ENCODE measurements at regions not wholly inside any gene's neighbourhood (a gene's known extent, or its start where the extent isn't known, plus 50 kb on each side); places are given as distances from the start of the nearest gene placed in this dataset.
"Not testable (repeated sequence)": the region's sequence is repeated elsewhere in the genome, so short reads cannot be mapped to it uniquely, and the experiment has no call there.

- DNase-seq (ENCODE audit: low spot score): not testable (repeated sequence)
These were observed 175.3 kb downstream of the LAT start for GRCh38 chr16:29160171-29160570.

- DNase-seq (ENCODE audit: low spot score): not testable (repeated sequence)
These were observed 174.8 kb downstream of the LAT start for GRCh38 chr16:29159603-29160002.

DNA sequence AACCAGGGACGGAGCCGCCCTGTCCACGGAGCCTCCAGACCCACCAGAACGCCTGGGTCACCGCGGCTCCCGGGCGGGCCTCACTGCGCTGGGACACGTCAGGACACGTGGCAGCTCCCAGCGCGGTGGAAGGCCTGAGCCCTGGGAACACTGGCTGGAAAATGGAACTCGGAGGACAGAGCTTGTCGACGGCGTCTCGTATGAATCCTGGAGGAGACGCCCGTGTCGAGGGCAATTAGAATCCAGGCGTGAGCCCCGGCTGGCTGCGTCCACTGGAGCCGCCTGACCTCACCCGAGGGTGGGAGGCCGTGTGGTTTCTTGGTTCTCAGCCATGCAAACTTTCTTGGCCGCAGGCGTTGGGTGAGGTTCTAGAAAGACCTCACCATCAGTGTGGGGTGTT, 173.9 kb downstream of the LAT start:
- no peak for DNase-seq (ENCODE audit: low spot score)

DNA sequence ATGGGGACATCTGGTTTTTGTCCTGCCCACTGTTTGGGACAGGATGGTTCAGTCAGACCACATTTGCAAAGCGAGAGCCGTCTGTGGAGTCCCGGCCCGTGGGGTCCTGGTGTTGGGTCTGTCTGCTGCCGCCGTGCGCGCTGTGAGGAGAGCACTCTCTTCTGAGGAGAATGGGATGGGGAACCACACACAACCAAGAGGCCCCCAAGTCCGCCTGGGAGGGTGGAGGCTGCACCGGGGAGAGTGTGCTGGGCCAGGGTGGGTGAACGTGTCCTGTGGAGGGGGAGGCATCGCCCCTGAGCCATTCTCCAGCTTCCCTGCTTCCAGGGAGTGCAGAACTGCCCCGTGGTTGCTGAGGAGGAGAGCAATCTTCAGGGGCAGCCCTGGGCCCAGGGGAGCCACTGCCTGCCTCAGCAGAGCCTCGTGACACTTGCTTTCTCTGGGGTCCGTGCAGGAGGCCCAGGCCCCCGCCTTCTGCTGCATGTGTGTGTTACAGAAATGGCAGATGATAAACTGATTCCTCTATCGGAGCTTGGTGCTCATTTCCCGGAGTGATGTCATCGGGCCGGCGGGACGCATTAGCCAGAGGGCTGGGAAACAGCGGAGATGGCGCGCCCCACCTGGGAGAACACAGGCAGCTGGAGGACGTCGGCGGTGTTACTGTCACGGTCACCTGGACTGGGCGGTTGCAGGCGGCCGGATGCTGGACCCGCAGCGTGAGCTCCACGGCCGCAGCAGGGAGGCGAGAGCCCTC, 173.4 kb downstream of the LAT start:
- DNase-seq (ENCODE audit: low spot score): not testable (repeated sequence)

GRCh38 chr16:29157051-29157923, 172.4 kb downstream of the LAT start:
- peak; percentile 4 for DNase-seq (ENCODE audit: low spot score)

- no peak for DNase-seq (ENCODE audit: low spot score)
These were observed 171.7 kb downstream of the LAT start for GRCh38 chr16:29156511-29156910.

GRCh38 chr16:29155866-29156200, 171.0 kb downstream of the LAT start:
- DNase-seq (ENCODE audit: low spot score): not testable (repeated sequence)

- not testable (repeated sequence) for DNase-seq (ENCODE audit: low spot score)
These were observed 170.4 kb downstream of the LAT start for GRCh38 chr16:29155131-29155865.

GRCh38 chr16:29154676-29155121, 169.8 kb downstream of the LAT start:
- DNase-seq (ENCODE audit: low spot score): no peak

- no peak for DNase-seq (ENCODE audit: low spot score)
These were observed 169.2 kb downstream of the LAT start for GRCh38 chr16:29154088-29154487.

- DNase-seq (ENCODE audit: low spot score): not testable (repeated sequence)
These were observed 168.5 kb downstream of the LAT start for GRCh38 chr16:29153307-29153706.

DNA sequence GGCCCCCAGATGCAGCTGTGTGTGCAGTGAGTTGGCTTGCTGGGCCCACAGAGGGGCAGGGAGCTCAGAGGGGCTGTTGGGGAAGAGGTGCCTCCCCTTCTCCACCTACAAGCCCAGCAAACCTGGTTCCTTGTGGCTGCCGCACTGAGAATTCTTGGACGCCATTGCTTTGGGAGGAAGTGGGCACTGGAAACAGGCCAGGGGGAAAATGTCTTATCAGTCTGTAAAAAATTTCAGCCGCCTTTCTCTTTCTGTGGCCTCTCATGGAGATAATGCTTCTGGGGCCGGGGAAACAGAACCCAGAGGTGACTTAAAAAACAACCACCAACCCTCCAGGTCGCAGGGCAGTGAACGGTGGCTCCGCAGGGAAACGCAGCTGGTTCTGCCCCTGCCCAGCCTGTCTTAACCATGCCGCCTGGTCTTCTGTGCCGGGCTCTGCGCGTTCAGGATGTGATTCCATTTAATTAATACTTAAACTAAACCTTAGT, 167.7 kb downstream of the LAT start:
- DNase-seq (ENCODE audit: low spot score): not testable (repeated sequence)

- no peak for DNase-seq (ENCODE audit: low spot score)
These were observed 166.5 kb downstream of the LAT start for GRCh38 chr16:29151317-29151716.

GRCh38 chr16:29149912-29150311, 165.1 kb downstream of the LAT start:
- not testable (repeated sequence) for DNase-seq (ENCODE audit: low spot score)

GRCh38 chr16:29148867-29149272, 164.0 kb downstream of the LAT start:
- DNase-seq (ENCODE audit: low spot score): no peak

DNA sequence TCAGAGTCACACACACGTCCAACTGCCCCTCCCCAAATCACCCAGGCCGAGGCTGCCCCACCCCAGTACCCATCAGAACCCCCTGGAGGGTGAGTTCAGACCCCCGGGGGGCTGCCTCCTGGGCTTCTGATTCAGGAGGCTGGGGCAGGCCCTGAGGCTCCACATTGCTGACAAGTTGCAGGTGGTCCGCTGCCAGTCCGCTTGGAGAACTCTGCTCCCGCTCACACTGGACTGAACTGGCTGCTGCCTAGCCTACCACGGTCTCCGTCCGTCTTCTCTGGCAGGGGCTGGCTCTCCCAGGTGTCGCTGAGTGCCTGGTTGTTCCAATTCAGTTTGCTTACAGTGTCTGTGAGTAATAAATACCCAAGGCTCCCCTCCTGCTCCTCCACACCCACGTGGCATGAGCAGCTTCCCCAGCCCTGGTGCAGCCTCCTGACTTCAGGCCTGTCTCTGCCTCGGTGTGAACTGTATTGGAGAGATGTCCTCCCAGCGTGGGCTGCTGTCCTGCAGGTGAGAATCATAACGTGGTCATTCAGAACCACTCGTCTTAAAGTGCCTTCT, 163.4 kb downstream of the LAT start:
- DNase-seq (ENCODE audit: low spot score): no peak

- not testable (repeated sequence) for DNase-seq (ENCODE audit: low spot score)
These were observed 162.9 kb downstream of the LAT start for GRCh38 chr16:29147710-29148109.

DNA sequence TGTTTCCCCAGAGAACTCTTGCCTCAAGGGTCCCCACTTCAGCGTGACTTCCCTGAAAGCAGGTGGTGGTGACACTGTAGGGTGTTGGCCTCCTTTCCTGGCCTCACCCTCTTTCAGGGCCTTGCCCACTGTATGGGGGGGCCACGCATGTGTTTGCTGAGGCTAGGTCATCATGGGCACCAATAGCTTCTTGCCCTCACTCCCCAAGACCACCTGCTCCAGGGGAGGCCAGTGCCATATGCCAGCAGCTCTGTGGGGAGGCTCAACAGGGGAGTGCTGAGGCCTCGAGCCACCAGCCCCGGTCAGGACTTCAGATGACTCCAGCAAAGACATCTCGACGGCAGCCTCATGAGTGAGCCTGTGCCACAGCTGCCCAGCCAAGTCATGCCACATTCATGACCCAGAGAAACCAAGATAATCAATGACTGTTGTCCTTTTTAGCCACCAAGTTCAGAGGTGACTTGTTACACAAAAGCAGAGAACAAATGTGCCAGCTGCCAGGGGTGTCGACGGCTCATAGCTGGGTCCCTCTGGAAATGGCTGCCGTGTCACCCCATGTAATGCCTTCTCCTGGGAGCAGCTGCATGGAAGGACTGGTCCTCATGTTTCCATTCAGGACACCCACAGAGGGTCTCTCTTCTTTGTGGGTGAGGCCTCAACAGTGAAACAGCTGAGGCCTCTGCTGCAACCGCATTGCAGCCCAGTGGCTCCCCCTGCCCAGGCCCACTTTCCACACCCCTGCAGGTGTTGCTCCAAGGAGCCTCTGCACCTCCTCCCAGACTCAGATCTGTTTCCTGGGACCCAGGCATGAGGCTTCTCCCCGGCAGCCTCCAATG, 162.2 kb downstream of the LAT start:
- not testable (repeated sequence) for DNase-seq (ENCODE audit: low spot score)

DNA sequence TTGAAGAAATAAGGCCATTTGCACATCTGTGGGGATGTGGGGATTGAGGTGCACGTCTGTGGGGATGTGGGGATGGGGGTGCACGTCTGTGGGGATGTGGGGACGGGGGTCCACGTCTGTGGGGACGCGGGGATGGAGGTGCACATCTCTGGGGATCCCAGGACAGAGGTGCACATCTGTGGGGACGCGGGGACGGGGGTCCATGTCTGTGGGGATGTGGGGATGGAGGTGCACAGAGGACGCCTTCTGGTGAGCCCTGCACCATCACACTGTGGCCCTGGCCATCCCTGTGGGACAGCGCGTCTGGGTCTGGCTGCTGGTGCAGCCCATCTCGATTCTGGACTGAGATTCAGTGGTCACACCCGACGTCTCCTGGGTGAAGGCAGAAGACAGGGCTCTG, 161.4 kb downstream of the LAT start:
- no peak for DNase-seq (ENCODE audit: low spot score)

GRCh38 chr16:29145486-29146225, 160.8 kb downstream of the LAT start:
- not testable (repeated sequence) for DNase-seq (ENCODE audit: low spot score)

All from cerebellar cortex (tissue), 1 donor.